ENCODE measurements at regions not wholly inside any gene's neighbourhood (a gene's known extent, or its start where the extent isn't known, plus 50 kb on each side); places are given as distances from the start of the nearest gene placed in this dataset.
A peak's percentile ranks its signal among the peaks of the same experiment; 100 is the strongest.

GRCh38 chr3:184491011-184491576 is 70.5 kb upstream of the EPHB3 start:
- TF ChIP-seq, protein P1, sequence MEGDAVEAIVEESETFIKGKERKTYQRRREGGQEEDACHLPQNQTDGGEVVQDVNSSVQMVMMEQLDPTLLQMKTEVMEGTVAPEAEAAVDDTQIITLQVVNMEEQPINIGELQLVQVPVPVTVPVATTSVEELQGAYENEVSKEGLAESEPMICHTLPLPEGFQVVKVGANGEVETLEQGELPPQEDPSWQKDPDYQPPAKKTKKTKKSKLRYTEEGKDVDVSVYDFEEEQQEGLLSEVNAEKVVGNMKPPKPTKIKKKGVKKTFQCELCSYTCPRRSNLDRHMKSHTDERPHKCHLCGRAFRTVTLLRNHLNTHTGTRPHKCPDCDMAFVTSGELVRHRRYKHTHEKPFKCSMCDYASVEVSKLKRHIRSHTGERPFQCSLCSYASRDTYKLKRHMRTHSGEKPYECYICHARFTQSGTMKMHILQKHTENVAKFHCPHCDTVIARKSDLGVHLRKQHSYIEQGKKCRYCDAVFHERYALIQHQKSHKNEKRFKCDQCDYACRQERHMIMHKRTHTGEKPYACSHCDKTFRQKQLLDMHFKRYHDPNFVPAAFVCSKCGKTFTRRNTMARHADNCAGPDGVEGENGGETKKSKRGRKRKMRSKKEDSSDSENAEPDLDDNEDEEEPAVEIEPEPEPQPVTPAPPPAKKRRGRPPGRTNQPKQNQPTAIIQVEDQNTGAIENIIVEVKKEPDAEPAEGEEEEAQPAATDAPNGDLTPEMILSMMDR (IDR thresholded peaks at IDR 0.05) = 0 out of 2 replicates have a peak, but pooled peaks have one; percentile 8
- TF ChIP-seq ZFX (IDR thresholded peaks at IDR 0.05; ENCODE audit: borderline replicate concordance) = no peak

Measured in 22Rv1 (cell line).